Amygdala (tissue), 56 donors: ENCODE measurements at regions not wholly inside any gene's neighbourhood (a gene's known extent, or its start where the extent isn't known, plus 50 kb on each side); places are given as distances from the start of the nearest gene placed in this dataset.
"Not testable (repeated sequence)": the region's sequence is repeated elsewhere in the genome, so short reads cannot be mapped to it uniquely, and the experiment has no call there.

Experiments
- DNase-seq, 56 donors: peaks; one replicate each; lab custom pipeline; 2025; lab: John Stamatoyannopoulos, UW

DNA sequence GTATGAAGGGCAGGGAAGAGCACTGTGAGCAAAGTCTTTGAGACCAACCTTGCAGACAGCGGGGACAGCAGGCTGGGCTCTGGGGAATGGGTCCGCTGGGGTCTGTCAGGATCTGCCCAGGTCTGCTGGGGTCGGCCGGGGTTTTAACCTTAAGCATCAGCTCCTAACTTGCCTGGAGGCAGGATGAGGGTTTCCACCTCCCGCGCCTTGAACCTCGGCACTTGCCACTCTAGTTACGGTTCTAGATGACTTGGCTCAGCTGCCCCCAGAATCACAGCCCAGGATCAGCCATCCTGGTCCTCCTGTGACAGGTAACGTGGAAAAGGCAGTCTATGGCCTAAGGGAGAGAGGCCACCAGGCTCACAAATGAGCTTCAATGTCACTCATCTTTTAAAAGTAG, 50.4 kb upstream of the CACUL1 start:
- DNase-seq = no peak

- no peak for DNase-seq
Measured at GRCh38 chr10:118807512-118808305, 52.9 kb upstream of the CACUL1 start.

DNA sequence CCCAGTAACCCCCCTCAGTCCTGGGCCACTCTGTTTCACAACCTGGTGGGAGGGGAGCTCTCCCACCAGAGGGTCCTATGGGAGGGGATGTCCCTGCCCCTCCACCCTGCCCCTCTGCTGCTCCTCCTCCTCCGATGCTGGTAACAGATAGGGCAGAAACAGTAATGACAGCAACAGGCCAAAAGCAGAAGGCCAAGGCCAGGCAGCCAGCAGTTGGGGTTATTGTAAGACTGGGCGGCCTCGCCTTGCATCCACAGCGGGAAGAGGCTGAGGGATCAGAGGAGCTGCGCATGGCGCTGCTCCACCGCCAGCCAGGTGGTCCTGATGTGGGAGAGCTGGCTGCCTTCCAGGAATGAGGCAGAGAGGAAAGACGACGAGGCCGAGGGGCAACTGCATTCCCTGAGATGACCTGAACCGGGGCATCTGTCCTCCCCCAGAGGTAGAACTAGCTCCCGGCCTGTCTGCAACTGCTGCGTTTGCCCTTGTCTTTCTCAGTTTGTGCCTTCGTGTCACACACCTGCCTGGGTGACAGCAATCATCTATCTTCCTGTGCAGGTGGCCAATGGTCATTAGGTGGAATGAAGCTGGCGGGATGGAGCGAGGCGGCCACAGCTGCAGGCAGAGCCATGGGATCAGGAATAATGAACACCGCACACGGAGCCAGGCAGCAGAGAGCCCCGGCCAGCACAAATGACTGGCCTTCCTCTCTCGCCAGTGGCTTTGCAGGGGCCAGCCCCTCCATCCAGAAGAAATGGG, 54.0 kb upstream of the CACUL1 start:
- DNase-seq = no peak

GRCh38 chr10:118809357-118810220, 54.8 kb upstream of the CACUL1 start:
- peak in 1 of 56 donors; percentile 12 for DNase-seq

DNA sequence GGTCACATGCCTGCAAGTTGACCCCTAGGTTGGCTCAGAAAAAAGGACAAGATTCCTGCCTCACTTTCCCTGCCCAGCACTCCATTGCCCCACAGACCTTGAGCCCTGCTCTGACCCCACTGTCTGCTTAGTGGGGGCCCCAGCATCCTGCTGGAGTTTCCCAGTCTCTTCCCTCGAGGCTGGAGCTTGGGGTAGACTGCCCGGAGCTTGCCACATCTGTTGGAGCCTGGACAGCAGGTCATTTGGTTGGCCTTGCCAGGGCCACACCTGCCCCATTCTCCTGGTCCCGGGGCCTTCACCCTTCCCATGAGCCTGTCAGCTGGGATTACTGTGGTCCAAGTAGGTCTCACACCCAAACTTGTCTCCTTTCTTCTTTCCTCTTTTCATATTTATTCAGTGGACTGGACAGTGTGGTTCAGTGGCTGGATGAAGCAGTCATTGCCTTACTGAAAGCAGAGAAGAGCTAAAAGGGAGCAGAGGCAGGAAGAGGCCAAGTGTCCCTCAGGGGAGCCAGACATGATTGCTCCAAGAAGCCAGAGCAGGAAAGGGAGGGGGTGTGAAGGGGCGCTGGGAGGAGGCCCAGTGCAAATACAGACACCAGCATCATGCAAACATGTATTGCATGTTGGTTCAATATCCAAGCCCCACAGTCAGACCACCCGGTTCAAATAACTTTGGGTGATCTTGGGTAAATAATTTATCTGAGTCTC, 56.2 kb upstream of the CACUL1 start:
- no peak for DNase-seq

DNA sequence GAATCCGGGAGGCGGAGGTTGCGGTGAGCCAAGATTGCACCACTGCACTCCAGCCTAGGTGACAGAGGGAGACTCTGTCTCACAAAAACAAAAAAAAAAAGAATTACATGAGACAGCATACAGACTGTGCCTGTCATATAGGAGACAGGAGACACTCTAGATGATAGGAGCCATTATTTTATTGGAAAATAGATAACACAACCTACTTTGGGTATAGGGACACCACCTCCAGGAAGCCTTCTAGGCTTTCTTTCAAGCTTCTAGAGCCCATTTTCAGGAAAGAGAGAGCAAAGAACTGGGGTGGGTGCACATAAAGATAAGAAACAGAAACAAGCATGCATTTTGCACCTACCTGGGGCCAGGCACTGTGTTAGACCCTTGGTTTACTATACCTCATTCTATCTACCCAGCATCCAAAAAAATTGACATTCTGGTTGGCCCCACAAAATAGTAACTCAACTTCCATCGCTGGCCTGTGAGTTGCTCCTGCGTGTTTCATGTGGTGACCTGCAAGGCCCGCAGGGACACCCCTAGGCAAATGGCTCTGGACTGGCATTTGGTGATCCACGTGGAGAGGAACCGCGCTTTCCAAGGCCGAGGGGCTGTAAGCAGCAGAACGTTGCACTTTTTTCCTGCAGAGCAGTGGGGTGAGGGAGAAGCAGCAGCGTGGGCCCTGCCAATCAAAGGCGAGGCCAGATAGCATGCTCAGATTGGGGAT, 57.1 kb upstream of the CACUL1 start:
- no peak for DNase-seq

- DNase-seq = peak in 19 of 56 donors; percentile 7 to 61 (median 30)
Measured at GRCh38 chr10:118812393-118812740, 57.6 kb upstream of the CACUL1 start.

DNA sequence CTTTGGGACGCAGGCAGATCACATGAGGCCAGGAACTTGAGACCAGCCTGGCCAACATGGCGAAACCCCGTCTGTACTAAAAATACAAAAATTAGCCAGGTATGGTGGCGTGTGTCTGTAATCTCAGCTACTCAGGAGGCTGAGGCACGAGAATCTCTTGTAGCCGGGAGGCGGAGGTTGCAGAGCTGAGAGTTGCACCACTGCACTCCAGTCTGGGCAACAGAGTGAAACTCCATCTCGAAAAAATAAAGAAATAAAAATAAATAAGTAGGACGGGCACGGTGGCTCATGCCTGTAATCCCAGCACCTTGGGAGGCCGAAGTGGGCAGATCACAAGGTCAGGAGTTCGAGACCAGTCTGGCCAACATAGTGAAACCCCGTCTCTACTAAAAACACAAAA, 58.2 kb upstream of the CACUL1 start:
- not testable (repeated sequence) for DNase-seq

DNA sequence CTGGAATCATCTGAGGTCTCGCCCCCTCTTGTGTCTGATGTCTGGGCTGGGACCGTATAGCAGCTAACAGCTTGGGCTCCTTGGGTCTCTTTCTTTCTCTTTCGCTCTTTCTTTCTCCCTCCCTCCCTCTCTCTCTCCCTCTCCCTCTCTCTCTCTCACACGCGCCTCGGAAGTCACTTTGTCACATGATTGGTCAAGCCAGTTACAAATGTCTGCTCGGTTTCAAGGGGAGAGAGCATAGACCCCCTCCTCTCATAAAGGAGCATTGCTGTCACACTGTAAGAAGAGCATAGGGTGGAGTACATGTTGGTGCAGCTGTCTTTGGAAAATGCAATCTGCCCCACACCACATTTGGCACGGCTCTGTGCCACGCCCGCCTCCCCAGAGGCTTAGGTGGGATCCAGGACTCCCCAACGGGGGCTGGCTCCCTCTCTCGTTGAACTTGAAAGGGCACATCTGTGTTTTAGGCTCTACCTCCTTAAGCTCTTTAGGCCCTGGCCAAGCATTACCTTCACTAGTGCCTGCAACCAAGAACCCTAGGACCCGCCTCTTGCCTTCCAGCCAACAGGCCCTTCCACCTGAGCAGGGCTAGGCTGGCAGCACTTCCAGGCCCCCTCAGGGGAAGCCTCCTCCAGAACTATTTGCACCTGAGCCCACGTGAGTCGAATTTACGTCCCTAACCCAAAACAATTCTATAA, 61.9 kb upstream of the CACUL1 start:
- no peak for DNase-seq

DNA sequence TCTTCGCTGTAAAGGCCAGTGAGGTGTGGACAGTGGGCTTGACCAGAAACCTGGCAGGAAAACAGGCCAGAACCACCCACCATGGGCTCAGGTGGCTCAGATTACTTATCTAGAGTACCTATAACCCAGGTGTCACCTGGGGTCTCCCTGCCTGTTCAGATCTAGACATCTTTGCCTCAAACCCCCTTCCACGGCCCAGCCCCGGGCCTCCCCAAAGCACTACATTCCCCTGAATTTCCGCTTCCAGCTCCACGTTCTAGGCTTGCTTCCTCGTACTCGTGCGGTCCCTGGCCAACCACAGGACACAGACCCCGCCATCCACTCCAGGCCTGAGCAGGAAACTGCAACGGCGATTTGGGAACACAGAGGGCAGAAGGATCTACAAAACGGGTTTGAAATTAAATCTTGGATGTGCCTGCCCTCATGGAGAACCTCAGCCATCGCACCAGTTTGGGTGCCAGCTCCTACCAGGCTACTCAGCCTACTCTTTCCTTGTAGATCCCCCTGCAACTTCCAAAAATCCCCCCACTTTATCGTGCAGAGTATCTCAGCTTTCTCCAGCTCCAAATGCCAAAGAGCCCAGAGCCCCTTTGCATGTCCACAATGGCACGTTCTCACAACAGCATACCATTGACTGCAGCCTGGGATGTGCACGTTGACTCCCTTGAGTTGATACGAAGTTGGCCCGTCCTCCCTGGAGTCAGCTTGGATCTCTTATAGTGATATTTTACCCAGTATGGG, 62.7 kb upstream of the CACUL1 start:
- no peak for DNase-seq

DNA sequence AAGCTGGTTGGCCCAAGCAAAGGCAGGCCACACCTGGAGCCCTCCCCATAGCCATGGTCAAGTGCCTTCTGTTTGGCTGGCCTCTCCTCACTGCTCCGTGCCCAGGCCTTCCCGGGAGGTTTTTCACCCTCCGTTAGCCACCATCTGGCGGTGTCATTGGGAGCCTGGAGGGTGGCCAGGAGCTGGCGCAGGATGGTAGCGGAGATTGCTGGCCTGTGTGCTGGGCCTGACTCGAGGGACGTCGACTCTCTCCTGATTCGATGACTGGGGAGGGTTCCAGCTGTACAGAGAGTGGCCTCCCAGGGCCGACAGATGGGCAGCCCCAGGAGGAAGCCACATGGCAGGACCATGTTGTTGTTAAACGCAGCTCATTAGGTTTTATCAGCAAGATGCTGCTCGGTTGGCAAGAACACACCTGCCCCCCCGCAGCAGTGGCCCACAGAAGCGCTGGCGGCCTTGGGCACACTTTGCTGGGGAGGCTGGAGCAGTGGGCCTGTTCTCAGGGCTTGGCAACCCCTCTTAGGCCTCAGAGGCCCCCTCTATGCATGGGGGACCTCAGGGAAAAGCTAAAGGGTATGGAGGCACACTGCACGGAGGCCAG, 64.0 kb upstream of the CACUL1 start:
- DNase-seq = peak in 27 of 56 donors; percentile 4 to 62 (median 29)

- DNase-seq = no peak
Measured at GRCh38 chr10:118820326-118821116, 65.8 kb upstream of the CACUL1 start.

DNA sequence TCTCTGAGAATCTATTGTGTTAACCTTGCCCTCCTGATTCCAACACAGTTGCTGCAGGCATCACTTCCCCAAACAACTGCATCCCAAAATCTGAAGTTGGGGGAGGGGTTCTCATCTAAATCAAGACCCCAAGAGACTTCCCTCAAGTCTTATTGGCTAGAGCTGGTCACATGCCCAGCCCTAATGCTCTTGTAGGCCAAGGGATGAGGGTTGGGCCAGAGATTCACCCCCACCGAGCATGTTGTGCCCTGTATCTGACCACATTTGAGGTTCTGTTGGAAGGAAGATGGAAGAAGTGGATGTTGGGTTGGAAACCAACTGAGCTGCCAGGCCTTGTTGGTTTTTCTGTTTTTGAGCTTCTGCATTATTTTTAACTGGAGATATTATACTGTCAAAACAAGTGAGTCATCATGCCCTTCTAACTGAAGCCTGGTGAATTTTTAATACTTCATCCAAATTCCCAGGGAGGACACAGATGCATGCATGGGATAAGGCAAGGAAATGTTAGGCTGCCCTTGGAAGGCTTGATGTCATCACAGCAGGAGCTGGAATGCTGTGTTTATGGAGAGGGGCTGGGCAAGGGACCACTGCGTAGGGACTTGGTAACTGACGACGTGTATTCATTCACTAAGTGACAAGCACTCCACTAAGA, 68.6 kb upstream of the CACUL1 start:
- DNase-seq = no peak

DNA sequence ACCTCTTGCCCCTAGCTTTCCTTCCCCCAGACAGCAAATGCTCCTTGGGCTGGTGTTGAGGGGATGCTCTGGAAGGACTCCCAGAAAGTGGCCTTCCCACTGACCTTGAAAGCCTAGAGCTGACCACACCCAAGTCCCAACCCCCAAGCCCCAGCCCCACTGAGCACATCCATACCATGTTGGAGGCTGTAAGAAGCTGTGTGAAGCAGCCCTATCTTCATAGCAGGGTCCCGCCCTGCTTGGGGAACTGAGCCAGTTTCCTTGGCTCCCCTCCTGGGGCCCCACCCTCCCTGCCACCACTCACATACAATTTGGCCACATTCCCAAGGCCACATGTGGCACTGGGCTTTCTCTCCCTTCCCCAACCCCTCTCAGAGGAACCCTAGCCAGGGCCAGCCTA, 72.3 kb upstream of the CACUL1 start:
- DNase-seq = no peak

DNA sequence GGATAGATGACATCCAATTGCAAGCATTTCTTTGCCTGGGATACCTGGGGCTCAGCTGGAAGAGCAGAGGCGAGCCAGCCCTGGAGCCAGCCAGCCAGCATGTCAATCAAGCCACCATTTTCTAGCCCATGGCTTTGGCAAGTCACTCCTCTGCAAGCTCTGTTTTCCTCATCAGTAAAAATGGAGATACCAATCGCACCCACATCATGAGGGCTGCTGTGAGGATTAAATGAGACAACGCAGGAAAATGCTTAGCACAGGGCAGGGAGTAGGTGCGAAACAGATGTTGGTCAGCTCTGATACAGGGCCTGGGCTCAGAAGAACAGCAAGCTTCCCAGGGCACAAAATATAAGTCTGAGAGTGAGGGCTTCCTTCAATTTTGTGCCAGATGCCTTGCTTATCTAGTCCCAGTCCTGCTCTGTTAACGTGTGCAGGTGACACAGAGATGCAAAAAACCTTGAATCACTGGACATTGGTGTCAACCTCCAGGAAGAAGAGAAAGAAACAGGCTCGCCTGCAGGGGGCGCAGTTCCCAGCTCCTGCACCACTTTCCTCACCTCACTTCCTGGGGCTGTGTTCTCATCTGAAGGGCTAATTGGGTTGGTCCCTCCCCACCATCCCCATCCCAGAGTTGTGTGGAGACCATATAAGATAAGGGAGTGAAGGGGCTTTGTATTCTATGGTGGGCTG, 72.8 kb upstream of the CACUL1 start:
- DNase-seq = no peak

GRCh38 chr10:118832241-118832651, 77.5 kb upstream of the CACUL1 start:
- DNase-seq = peak in 29 of 56 donors; percentile 5 to 64 (median 32)
